Hematopoietic multipotent progenitor cell treated with erythropoietin and hydrocortisone succinate and interleukin-3 and kit ligand, for 17 days (in vitro differentiated cells): ENCODE measurements at regions not wholly inside any gene's neighbourhood (a gene's known extent, or its start where the extent isn't known, plus 50 kb on each side); places are given as distances from the start of the nearest gene placed in this dataset.

Experiments used
- DNase-seq: peaks from one replicate; pipeline ENCODE4 v3.0.0-alpha.2; 2015; ENCODE audit warnings: low spot score

DNA sequence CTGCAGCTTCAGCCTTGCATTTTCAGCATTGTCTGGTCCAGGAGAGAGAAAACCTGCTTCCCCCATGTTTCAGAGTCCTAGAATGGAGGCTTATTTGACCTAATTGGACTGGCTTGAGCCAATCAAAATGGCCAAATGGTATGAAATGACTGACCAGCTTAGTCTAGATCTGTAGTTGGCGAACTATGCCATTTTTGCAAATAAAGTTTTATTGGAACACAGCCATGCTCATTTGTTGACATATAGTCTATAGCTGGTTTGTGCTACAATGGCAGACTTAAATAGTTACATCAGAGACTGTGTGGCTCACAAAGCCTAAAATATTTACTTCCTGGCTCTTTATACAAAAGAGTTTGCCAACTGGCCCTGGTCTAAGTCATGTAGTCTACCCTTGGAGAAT is 180.8 kb downstream of the HS3ST3B1 start:
- no peak for DNase-seq

DNA sequence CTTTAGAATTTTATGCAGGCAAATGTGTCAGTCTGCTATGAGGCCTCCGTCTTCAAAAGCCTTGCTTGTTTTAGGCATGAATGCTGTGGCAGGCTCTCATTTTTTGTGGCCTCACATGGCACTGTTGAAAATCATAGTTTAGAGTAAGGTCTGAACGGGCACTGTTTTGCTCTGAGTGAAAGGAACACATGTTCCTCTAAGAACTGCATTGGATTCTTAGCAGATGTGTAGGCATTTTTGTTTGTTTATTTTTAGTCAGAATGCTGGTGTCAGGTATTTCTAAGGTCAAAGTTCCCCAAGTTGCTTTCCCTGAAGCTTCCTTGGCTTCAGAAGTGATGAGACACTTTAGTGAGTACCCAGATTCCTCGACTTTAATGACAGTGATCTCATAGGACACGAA is 173.7 kb downstream of the HS3ST3B1 start:
- no peak for DNase-seq

DNA sequence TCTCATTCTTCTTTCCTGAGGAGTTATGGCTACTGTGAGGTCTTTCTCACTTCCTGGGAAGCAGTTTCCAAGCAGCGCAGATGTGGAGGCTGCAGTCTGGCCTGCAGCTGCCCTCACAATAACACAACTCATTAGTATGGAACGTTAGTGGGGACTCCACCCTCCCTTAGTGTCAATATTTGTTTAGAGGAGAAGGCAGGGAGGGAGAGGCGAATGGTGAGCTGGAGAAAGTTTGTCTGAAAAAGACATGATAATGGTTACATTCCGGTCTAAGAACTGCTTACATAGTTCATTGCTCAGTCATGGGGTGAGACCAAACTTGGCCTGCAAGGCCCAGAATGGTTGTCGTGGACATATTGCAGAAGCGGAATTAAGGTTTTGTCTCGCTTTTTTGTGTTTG is 170.2 kb downstream of the HS3ST3B1 start:
- DNase-seq: no peak

DNA sequence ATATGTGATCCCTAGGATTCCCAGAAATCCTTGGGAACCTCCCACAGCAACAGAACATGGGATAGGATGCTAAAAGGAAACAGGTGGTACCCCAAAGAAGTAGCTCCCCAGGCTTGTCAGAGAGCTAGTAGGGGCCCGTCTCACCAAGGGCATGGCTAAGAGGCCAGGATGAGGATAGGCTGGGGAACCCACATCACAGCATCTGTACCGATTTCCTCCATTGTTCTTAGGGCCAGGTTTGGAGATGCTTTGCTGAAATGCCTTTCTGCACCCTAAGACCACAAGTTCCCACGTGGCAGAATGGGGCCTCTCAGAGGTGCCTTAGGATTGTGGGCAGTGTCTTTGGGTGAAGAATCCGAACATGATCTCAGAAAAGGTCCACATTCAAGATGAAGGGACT is 169.5 kb downstream of the HS3ST3B1 start:
- DNase-seq: no peak

DNA sequence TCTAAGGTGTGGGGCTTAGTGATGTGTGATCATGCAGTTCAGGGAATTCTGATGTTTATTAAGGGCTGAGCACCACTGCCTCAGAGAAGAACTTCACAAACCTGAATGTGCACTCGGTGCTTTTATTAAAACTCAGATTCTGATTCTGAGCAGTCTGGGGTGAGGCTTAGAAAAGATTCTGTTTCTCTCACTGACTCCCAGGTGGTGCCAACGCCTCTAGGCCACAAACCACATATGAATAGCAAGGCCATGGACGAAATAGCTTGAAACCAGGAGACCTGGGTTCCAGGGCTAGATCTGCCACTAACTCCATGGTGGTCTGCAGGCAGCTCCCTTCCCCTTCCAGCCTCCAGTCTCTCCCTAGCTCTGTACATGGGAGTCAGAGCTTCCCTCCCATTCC is 169.1 kb downstream of the HS3ST3B1 start:
- no peak for DNase-seq

DNA sequence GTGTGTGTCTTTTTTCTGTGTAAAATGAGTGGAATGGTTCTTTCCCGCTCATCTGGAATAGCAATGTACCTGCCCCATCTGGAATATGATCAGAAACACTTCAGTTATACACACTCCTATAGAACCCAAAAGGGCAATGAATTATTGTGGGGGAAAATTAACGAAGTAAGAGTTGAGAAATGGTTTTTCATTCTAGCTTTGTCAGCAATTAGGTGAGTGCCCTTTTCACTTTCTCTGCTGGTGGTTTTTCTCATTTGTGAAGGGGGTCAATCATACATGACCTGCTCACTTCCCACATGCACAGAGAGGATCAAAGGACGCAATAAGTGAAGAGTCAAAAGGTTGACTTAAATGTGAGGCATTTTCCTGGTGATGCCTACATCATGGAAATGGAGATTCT is 168.0 kb downstream of the HS3ST3B1 start:
- DNase-seq: no peak

DNA sequence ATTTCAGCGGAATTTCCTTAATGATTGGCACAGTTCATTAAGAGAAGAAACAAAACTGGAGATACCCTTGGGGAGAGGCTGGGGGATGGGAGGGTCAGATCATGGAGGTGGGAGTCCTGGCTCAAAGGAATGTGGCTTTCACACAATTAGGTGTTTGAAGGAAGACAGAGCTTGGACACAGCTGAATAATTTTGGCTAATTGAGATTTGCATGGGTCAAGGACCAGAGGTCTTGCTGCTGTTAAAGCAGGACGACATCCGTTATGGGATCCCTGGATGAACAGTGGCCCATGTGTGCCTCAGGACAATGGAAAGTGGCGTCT is 160.3 kb downstream of the HS3ST3B1 start:
- DNase-seq: no peak

DNA sequence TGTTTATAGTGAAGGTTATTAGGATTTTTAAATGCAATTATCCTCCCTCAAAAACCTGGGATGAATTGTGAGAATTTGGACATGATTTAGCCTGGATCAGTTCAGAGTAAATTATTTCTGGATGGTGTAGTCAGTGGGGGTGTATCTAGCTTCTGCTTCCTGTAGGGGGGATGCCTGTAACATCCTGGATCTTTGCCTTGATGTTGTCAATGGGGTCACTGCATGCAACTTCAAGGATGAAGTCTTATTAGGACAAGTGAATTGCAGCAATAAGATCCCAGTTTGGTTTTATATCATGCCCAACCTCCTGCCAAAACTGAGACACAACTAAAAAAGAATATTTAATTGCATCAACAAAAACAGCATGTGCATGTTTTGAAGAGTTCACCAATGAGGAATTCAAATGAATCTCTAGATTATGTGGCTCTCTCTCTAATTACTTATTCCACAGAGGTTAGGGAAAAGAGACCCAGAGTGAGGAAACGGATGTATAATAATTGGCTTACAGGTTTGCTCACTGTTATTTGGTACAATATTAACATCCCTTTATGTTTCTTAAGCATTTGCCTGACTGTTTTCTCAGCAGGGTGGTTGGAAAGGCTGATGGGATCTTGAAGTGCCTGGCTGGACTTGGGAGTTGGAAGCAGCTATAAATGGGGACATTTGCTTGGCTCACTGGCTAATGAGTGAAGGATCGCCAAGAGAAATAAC is 159.8 kb downstream of the HS3ST3B1 start:
- DNase-seq: no peak

DNA sequence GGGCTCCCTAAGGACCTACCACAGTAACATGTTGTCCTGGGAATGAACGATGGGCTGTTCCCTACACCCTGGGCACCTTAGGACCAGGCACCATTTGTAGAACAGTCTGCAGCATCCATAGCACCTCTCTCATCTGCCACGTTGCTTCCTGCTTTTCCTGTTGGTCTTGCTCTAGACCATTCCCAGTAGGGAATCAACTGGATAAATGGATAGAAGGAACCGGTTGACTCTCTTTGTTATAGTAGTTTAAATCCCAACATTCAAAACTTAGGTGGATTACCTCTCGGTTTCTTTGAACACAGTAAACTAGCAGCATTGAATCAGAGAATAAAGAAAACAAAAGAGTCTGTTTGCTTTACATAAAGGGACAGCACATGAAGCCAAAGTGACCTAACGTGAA is 159.1 kb downstream of the HS3ST3B1 start:
- no peak for DNase-seq

DNA sequence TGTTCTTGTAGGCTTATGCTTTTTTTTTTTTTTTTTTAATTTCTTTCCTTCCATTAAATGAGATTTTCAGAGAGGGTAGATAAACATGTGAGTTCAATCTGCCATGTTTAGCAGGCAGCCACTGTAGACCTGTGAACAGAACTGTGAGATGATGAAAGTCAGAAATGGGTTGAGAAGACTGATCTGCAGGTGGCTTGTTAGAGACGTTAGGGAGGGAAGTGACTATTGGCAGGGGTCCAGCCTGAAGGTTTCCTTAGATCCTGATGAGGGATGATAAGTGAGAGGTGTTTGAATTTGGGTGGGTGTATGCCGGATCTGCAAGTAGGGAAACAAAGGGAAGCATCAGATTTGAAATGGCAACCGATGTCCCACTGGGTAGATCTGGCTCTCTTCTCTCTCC is 157.8 kb downstream of the HS3ST3B1 start:
- DNase-seq: no peak

DNA sequence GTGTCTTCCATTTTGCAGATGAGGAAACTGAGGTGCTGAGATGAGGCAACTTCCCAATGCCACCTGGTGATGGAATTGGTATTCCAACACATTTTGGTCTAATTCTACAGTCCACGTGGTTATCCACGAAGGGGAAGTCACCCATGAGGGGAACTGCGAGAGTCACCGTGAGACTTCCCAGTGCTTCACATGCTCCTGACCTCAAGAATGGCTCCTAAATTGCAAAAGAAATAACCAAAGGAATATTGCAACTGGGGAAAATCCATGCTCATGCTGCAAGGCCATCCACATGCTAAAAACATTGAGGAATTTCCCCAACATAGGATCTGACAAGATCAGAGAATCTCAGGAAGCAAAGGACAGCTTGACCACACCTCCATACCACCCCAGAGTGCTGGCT is 153.9 kb downstream of the HS3ST3B1 start:
- DNase-seq: no peak

DNA sequence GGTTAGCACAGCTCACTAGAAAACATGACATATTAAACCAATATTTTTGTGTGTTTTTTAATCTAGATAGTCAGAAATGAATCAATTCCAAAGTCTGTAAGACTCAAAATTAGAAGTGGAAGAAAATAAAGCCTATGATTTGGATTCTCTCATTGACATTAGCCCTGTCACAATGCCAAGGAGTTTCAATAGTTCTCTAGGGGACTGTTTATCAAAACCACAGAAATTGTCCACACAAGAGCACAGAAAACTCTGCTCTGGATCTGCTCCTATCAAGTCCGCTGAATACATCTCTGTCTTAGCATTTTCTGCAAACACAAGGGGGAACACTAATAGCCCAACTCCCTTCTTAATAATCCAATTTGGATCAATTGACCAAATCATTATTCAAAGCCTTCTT is 152.0 kb downstream of the HS3ST3B1 start:
- DNase-seq: no peak

DNA sequence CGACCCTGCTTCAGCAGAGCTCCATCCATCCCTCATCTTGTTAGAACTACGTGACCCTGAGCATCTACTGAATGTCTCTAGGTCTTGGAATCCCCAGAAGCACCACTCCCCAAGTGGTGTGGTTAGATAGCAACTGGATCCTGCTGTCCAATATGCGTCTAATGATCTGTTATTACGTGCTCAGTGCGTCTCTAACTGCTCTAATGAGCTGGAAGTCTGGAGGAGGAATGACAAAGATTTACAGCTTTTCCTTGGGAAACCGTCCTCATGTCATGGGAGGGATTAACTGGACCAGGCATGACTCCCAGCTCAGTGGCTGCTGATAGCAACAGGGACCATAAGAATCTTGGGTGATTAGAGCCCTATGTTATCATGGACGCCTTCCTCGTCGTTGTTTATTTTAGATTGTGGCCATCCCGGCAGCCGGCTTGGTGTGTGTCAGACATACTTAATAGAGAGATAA is 150.9 kb downstream of the HS3ST3B1 start:
- no peak for DNase-seq

DNA sequence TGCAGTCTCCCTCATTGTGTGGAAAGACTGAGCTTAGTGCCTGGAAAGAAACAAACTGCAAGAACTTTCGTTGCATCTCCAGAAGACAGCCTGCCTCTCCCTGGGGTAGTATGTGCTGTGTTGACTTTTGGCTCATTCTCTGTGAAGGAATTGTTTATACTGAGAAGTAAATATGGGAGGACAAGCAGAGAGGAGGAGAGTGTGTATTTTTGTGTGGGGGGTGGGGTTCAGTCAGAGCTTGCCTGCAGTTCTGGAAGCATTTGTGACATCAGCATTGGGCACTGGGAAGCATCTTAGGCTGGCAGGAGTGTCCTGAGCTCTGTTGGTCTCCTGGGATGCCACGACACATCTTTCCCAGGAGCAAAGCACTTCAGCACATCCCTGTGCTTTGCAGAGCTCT is 147.9 kb downstream of the HS3ST3B1 start:
- no peak for DNase-seq

DNA sequence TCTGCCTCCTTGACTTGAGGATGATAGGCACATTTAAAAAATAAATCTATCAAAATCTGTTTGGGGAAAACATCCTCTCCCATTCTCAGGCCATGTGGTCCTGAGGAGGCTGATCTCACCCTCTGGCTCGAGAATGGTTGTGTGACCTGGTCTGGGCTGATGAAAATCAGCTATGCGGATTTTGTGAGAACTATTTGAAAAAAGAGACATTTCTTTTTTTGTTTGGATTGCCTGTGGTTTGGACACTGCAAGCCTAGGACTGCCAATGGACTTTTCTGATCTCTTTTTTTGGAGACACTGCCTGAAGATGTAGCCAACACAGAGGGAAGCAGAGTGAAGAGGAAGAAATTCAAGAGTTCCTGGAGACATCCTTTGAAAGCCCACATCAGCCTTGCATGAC is 145.9 kb downstream of the HS3ST3B1 start:
- DNase-seq: no peak

DNA sequence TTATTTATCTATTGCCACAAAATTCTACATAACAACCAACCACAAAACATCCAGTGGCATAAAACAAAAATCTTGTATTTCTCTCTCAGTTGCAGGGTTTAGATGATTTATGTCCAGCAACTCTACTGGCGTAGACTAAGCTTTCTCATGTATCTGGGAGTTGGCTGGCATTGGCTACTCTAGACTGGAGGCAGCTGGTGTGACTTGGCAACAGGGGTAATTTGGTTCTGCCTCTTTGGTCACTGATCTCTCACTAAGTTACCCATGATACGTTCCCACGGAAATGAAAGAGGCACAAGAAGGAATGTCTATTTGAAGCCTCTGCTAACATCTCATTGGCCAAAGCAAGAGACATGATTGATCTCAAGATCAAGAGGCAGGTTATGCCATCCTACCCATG is 144.0 kb downstream of the HS3ST3B1 start:
- DNase-seq: no peak

DNA sequence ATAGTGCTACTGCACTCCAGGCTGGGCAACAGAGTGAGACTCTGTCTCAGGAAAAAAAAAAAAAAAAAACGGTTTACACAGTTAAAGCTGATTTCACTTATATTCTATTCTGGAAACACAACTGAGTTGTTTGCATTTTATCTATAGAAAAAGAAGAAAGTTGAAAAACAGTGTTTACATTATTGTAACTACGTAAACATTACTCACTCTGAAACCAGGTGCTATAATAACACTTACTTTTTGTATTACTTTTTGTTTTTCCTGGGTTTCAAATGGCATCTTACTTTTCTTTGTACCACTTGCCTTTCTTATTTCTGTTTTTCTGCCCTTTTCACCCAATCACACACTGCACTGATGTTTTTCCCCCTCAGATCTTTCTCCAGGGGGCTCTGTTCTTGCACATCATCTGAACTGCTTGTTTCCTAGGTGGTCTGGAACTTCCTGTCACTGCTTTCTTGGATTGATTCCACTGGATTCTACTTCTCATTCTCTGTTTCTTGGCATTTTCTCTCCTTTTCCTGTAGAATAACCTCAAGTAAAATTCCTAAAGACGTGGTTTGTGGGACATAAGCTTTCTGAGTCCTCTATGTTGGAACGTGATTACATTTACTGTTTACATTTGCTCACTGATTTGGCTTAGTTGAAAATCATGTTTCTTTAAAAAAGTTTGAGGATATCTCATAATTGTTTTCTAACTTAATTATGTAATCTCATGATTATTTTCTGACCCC is 142.1 kb downstream of the HS3ST3B1 start:
- no peak for DNase-seq

DNA sequence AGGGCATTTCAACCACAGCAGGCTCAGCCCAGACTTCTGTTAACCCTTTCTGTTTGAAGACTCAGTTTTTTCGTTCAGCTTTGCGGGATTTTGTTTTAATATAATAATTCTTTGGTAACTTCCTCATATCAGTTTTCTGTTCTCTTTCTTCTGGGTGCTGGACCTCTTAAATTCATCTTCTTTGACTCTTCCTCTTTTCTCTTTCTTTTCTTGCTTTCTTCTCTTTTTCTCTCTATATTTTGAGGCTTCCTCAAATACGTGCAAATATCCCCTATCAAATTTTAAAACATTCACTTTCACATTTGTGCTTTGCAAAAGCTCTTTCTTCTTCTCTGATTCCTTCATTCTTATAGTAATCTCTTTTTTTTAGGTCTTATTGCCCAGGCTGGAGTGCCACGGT is 136.3 kb downstream of the HS3ST3B1 start:
- no peak for DNase-seq

DNA sequence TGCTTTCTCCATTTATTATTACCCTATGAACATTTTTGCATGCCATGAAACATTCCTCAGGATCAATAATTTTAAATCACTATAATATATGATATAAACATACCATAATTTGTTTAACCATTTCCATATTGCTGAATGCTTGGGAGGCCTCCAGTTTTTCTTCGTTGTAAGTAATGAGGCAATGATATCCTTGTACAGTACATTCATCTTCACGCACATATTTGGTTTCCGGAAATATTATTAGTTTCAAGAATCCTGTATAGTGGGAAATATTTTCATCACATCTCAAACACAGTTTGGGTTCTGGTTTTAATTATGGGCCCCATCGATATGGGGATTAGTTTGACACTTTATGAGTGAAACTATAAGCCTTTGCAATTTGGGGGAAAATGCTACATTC is 135.4 kb downstream of the HS3ST3B1 start:
- no peak for DNase-seq

DNA sequence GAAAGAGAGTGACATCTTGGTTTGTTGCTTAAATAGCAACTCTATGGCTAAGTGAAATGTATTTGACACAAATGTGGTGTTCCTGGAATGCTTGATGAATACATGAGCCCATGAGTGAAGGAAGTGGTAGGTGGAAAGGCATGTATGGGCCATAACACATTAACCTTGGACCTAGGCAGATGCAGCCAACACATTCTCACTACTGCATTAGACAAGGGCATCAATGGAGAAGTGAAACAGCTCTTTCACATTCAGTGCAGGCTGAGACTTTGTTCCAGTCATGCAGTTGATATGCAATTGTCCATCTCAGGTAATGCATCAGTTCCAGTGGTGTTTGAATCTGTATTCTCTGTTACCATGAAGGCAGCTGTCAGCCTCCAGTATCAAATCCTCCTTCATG is 133.6 kb downstream of the HS3ST3B1 start:
- DNase-seq: no peak

DNA sequence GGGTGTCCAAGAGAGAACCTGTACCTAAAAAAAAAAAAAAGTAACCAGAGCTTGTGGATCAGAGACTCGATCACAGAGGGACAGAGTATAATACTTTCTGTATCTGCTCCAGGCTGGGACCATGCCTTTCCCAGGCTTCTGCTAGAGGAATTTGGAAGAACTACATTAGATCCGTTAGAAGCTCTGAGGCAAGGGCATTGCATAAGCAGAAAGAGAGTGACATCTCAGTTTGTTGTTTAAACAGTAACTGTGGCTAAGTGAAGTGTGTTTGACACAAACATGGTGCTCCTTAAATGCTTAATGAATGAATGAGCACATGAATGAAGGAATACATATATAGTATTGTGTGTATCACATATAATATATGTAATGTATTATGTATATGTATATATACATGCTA is 131.2 kb downstream of the HS3ST3B1 start:
- no peak for DNase-seq

DNA sequence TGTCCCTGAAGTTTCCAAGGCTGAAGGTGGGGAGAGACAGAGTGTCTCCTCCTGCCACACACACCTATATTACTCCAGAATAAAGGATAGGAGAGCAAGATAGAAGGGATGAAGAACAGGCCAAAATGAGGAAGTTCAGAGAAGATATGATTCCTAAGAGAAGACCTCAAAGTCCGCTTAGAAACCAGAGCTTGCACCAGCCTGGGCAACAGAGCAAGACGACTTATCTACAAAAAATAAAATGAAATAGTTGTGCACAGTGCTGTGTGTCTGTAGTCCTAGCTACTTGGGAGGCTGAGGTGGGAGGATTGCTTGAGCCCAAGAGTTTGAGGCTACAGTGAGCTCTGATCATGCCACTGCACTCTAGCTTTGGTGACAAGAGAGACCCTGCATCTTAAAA is 128.2 kb downstream of the HS3ST3B1 start:
- DNase-seq: no peak

DNA sequence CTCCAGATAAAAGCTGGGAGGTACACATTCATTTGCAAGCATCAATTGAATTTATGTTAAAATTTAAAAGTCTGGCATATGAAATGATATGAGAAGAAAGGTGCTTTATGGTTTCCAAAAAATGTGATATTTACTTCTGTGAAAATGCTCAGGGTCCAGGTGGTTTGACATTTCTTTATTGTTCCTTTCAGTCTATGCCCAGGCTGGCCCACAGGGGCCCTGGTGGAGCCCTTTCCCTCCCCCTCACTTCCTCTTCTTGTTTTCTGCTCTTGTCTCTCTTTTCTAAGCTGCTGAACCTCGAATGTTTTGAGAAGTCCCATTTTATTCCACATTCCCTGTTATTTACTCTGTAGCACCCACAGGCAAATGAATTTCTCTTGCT is 127.8 kb downstream of the HS3ST3B1 start:
- DNase-seq: no peak
